ENCODE measurements at regions not wholly inside any gene's neighbourhood (a gene's known extent, or its start where the extent isn't known, plus 50 kb on each side); places are given as distances from the start of the nearest gene placed in this dataset.

- no peak for TF ChIP-seq CTCF (conservative IDR thresholded peaks at IDR 0.05; ENCODE audit: low read depth, low read length)
- no peak for DNase-seq (ENCODE audit: low read depth)
- H3K4me3 ChIP-seq (ENCODE audit: low read depth, low read length), result no peak overlapping the region
Observed at GRCh38 chr10:78506614-78507013, 473.0 kb downstream of the RPS24 start.

GRCh38 chr10:78507510-78508160, 474.0 kb downstream of the RPS24 start:
- no peak overlapping the region for H3K4me3 ChIP-seq (ENCODE audit: low read depth, low read length)
- no peak for TF ChIP-seq CTCF (conservative IDR thresholded peaks at IDR 0.05; ENCODE audit: low read depth, low read length)
- no peak for DNase-seq (ENCODE audit: low read depth)

DNA sequence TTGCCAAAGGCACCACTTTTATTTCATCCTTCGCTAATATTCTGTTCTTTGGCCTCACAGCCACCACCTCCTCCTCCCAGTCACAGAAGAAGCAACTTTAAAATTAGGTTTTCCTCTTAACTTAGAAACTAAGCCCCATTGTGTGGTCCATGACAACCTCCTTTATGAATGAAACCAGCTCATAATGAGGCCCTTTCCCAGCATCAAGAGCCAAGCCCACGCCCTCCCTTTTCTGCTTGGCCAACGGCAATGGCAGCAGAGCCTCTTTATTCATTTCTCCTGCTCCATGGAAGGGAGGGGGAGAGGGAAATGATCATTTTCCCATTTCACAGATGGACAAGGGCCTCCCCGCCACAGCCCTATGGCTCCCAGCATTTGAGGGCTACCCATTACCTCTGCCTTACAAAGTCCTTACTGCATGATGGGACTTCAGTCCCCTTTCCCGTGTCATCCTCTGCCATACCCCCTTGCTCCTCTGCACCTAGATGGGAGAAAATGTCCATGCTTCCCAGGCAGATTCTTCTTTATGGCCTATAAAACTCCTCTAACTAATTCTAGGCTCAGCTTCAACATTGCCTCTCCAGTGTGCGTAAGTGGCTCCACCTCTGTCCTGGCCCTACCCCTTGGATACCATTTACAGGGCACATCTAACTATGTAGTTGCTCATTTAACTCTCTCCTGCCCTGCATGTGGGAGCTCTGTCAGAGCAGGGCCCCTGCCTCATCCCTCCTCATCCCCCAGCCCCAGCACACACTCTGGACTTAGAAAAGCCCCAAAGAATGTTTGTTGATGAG, 475.5 kb downstream of the RPS24 start:
- no peak for TF ChIP-seq CTCF (conservative IDR thresholded peaks at IDR 0.05; ENCODE audit: low read depth, low read length)
- no peak for DNase-seq (ENCODE audit: low read depth)
- no peak overlapping the region for H3K4me3 ChIP-seq (ENCODE audit: low read depth, low read length)

GRCh38 chr10:78510566-78511323, 477.1 kb downstream of the RPS24 start:
- no peak for TF ChIP-seq CTCF (conservative IDR thresholded peaks at IDR 0.05; ENCODE audit: low read depth, low read length)
- DNase-seq (ENCODE audit: low read depth), result no peak
- no peak overlapping the region for H3K4me3 ChIP-seq (ENCODE audit: low read depth, low read length)

GRCh38 chr10:78511324-78512204, 477.9 kb downstream of the RPS24 start:
- H3K4me3 ChIP-seq (ENCODE audit: low read depth, low read length), result no peak overlapping the region
- no peak for TF ChIP-seq CTCF (conservative IDR thresholded peaks at IDR 0.05; ENCODE audit: low read depth, low read length)
- DNase-seq (ENCODE audit: low read depth), result no peak

GRCh38 chr10:78512205-78512550, 478.5 kb downstream of the RPS24 start:
- TF ChIP-seq CTCF (conservative IDR thresholded peaks at IDR 0.05; ENCODE audit: low read depth, low read length), result no peak
- no peak for DNase-seq (ENCODE audit: low read depth)
- no peak overlapping the region for H3K4me3 ChIP-seq (ENCODE audit: low read depth, low read length)

All from epithelial cell of proximal tubule (primary cell).